Heart left ventricle (tissue), 16 donors: ENCODE measurements at regions not wholly inside any gene's neighbourhood (a gene's known extent, or its start where the extent isn't known, plus 50 kb on each side); places are given as distances from the start of the nearest gene placed in this dataset.
"Not testable (repeated sequence)": the region's sequence is repeated elsewhere in the genome, so short reads cannot be mapped to it uniquely, and the experiment has no call there.

Experiments used
- ATAC-seq, 4 donors: fragments of 200-7000 bp; cut with Tn5 transposase; one replicate each; pipeline ENCODE4 v1.9.1; 2020 to 2022; ENCODE audit warnings: moderate library complexity in 4 of 4, mild to moderate bottlenecking in 3 of 4, moderate number of reproducible peaks in 1 of 4
- DNase-seq, 5 donors: peaks; one replicate each; pipeline ENCODE4 v3.0.0-alpha.2; 2020
- H3K27ac ChIP-seq, 12 donors: fragments of 200-600 bp; sonication (generic) in 4 of 12; one replicate each; pipeline versions ENCODE4 v1.5.0 to v1.8.0; 2016 to 2022; ENCODE audit warnings: mild to moderate bottlenecking in 2 of 12
- H3K27me3 ChIP-seq, 9 donors: fragments of 200-600 bp; sonication (generic) in 2 of 9; one replicate each; pipeline versions ENCODE4 v1.5.1 to v1.8.0; 2016 to 2022; ENCODE audit warnings: mild to moderate bottlenecking in 3 of 9
- H3K36me3 ChIP-seq, 9 donors: fragments of 200-600 bp; sonication (generic) in 2 of 9; one replicate each; pipeline versions ENCODE4 v1.5.0 to v1.8.0; 2018 to 2022; ENCODE audit warnings: mild to moderate bottlenecking in 2 of 9
- H3K4me1 ChIP-seq, 12 donors: fragments of 200-600 bp; sonication (generic) in 4 of 12; one replicate each; pipeline versions ENCODE4 v1.5.0 to v1.8.0; 2016 to 2022; ENCODE audit warnings: mild to moderate bottlenecking in 3 of 12
- H3K4me3 ChIP-seq, 12 donors: fragments of 200-600 bp; sonication (generic) in 4 of 12; one replicate each; pipeline versions ENCODE4 v1.5.0 to v1.8.0; 2017 to 2022; ENCODE audit warnings: mild to moderate bottlenecking in 9 of 12, moderate library complexity in 4 of 12
- H3K9me3 ChIP-seq, 12 donors: fragments of 200-600 bp; sonication (generic) in 4 of 12; one replicate each; pipeline versions ENCODE4 v1.5.0 to v1.8.0; 2016 to 2022; ENCODE audit warnings: mild to moderate bottlenecking in 1 of 12
- CTCF ChIP-seq, 12 donors: fragments of 200-600 bp; sonication (generic) in 4 of 12; IDR thresholded peaks; one replicate each; pipeline versions ENCODE4 v1.5.0 to v1.8.0; 2018 to 2022; ENCODE audit warnings: antibody characterized with exemption in 12 of 12, mild to moderate bottlenecking in 5 of 12
- POLR2A ChIP-seq, 2 donors: fragments of 450-650 bp; IDR thresholded peaks; one replicate each; pipeline ENCODE4 v1.6.1; 2017; ENCODE audit warnings: antibody characterized with exemption in 2 of 2, mild to moderate bottlenecking in 2 of 2, moderate library complexity in 2 of 2
- WGBS, 4 donors: extraction: QIAGEN DNeasy Blood & Tissue Kit in 2 of 4; methylation state at CpG; one replicate each; pipeline versions ENCODE4 v1.1.5 to v1.1.7; 2013 to 2018; 5-methylcytosine and 5-hydroxymethylcytosine counted together
- intact Hi-C, 10 donors: fragments of 100-400 bp; cut with DNase I; formaldehyde crosslinking; loops; one replicate each; pipeline versions ENCODE4 v1.11.1 to v1.14.2; 2022
- donor health status: ischemic (EF 13 %, LVEDD 7.1; RV severe dilation, severe dysfunction).
- donor health status: healthy with polysubstance abuse.
- donor health status: DM: no; HTN: yes; CAD: no.
- donor health status: DM: no; HTN: no; CAD: no.
- donor health status: ischemic (EF 25% LVEDD 6.9; RV normal size, moderate dysfunction).
- donor health status: ischemic (EF 25% LVEDD 5.7; RV mildly dilated, moderate dysfunction).
- donor health status: healthy.
- donor health status: DM: yes; HTN: yes; CAD: no.
- donor health status: ischemic (EF 35%, LVEDD 5.7; RV mildly dilated, moderate dysfunction).
- donor health status: nonischemic (EF 11% LVEDD 7.7; RV severe dilation, severe dysfunction).
- donor health status: DM: yes; HTN: yes; CAD: no.
- donor health status: PGD.
- donor health status: ischemic (EF 29% LVEDD 5.4; RV normal size, mild dysfunction).
- donor health status: nonischemic (EF 23%, LVEDD 6.1; RV moderate dilation, normal function).

DNA sequence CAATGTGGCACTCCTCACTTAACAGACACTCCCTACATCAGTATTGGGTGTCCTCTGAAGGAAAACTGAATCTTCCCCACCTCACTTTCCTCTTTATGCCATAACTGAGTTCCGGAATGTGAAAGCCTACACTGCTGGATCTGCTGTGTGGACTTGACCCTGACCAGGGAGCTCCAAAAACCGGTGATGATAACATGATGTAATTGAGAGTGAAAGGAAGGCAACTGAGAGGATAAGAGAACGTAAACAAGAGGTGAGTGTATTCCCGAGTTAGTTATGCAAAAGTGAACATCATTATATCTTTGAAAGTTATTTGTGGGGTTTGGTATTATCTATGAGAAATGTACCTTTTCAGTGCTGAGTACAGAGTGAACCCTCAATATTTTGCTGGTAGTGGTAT is 1794.8 kb downstream of the MRPL39 start:
- intact Hi-C loops = no loop called here
- ATAC-seq = no peak
- WGBS, 4 donors = 61 to 68% (median 64%) methylated on average over 4 of the region's 4 CpGs
- TF ChIP-seq CTCF (IDR thresholded peaks at IDR 0.05) (no peak), POLR2A (IDR thresholded peaks at IDR 0.05) (no peak)
- Histone ChIP-seq H3K27me3 (no peaks in the 10 kb centered on the region), H3K4me1 (no peaks in the 10 kb centered on the region), H3K36me3 (no peaks in the 10 kb centered on the region), H3K4me3 (no peak overlapping the region), H3K9me3 (no peaks in the 10 kb centered on the region), H3K27ac (no peak overlapping the region)
- no peak for DNase-seq

DNA sequence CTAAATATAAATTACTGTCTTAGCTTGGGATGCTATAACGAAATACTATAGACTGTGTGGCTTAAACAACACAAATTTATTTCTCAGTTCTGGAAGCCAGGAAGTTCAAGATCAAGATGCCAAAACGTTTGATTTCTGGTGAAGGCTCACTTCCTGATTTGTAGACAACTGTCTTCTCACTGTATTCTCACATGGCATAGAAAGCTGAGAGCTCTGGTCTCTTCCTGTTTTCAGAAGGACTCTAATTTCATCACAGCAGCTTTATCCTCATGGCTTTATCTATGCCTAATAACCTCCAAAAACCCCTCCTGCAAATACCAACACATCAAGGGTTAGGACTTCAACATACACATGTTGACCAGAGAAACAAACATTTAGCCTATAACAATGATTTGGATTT is 1795.5 kb downstream of the MRPL39 start:
- H3K27me3 ChIP-seq = no peaks in the 10 kb centered on the region
- ATAC-seq (no peak), DNase-seq (no peak)
- no peak overlapping the region for H3K4me3 ChIP-seq
- intact Hi-C loops = no loop called here
- no peak overlapping the region for H3K27ac ChIP-seq
- H3K36me3 ChIP-seq = no peaks in the 10 kb centered on the region
- 20 to 37% (median 32%) methylated on average over 2 of the region's 2 CpGs for WGBS, 4 donors
- no peaks in the 10 kb centered on the region for H3K9me3 ChIP-seq
- H3K4me1 ChIP-seq = no peaks in the 10 kb centered on the region
- TF ChIP-seq CTCF (IDR thresholded peaks at IDR 0.05) (no peak), POLR2A (IDR thresholded peaks at IDR 0.05) (no peak)

DNA sequence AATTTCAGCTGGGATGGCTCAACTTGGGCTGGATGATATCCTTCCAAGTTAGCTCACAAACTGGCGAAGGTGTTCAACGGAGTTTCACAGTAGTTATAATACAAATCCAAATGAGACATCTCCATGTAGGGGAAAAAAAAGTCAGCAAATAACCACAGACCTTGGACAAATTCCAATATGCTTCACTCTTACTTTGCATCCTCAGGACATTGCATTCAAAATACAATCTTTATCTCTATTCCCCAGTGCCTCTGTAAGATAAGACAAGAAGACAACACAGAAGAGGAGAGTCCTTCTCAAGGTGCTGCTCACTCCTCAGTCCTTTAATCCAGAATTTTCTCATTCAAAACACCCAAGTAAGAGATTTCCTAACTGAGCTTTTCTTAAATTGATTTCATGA is 1797.7 kb downstream of the MRPL39 start:
- no peak for ATAC-seq
- H3K27me3 ChIP-seq = no peaks in the 10 kb centered on the region
- WGBS, 4 donors = 70 to 79% (median 77%) methylated on average over 2 of the region's 2 CpGs
- no peak for TF ChIP-seq POLR2A (IDR thresholded peaks at IDR 0.05)
- TF ChIP-seq CTCF (IDR thresholded peaks at IDR 0.05) = no peak
- H3K27ac ChIP-seq = no peak overlapping the region
- no peak overlapping the region for H3K4me3 ChIP-seq
- no peaks in the 10 kb centered on the region for H3K4me1 ChIP-seq
- H3K36me3 ChIP-seq = no peaks in the 10 kb centered on the region
- intact Hi-C loops = no loop called here
- no peaks in the 10 kb centered on the region for H3K9me3 ChIP-seq
- no peak for DNase-seq

DNA sequence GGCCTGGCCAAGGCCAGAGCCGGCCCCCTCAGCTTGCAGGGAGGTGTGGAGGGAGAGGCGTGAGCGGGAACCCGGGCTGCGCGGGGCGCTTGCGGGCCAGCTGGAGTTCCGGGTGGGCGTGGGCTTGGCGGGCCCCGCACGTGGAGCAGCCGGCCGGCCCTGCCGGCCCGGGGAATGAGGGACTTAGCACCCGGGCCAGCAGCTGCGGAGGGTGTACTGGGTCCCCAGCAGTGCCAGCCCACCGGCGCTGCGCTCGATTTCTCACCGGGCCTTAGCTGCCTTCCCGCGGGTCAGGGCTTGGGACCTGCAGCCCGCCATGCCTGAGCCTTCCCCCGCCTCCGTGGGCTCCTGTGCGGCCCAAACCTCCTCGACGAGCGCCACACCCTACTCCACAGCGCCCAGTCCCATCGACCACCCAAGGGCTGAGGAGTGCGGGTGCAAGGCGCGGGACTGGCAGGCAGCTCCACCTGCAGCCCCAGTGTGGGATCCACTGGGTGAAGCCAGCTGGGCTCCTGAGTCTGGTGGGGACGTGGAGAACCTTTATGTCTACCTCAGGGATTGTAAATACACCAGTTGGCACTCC is 1800.2 kb downstream of the MRPL39 start:
- DNase-seq, H3K27me3 ChIP-seq, H3K4me3 ChIP-seq, H3K36me3 ChIP-seq, ATAC-seq, H3K9me3 ChIP-seq, H3K27ac ChIP-seq, H3K4me1 ChIP-seq, intact Hi-C loops: not testable (repeated sequence)
- WGBS, 4 donors = 85 to 93% (median 92%) methylated on average over 7 to 39 of the region's 39 CpGs

- H3K4me3 ChIP-seq = no peak overlapping the region
- intact Hi-C loops = no loop called here
- ATAC-seq = no peak
- no peaks in the 10 kb centered on the region for H3K4me1 ChIP-seq
- no peaks in the 10 kb centered on the region for H3K27me3 ChIP-seq
- 73 to 80% (median 78%) methylated on average over 5 of the region's 5 CpGs for WGBS, 4 donors
- H3K9me3 ChIP-seq = no peaks in the 10 kb centered on the region
- no peak for TF ChIP-seq CTCF (IDR thresholded peaks at IDR 0.05)
- TF ChIP-seq POLR2A (IDR thresholded peaks at IDR 0.05) = no peak
- H3K36me3 ChIP-seq = no peaks in the 10 kb centered on the region
- DNase-seq = no peak
- no peak overlapping the region for H3K27ac ChIP-seq
These were observed 1802.4 kb downstream of the MRPL39 start for GRCh38 chr21:23804866-23805265.
